Fibroblast of lung (primary cell): ENCODE measurements at regions not wholly inside any gene's neighbourhood (a gene's known extent, or its start where the extent isn't known, plus 50 kb on each side); places are given as distances from the start of the nearest gene placed in this dataset.

ENCODE experiments used
- EZH2 ChIP-seq: IDR thresholded peaks from 2 replicates; pipeline ENCODE4 v1.5.1; 2012; ENCODE audit warnings: low read length, control low read depth, mild to moderate bottlenecking; ENCODE audit errors: missing control alignments
- TF ChIP-seq, protein P1 (sequence below), 2 donors: IDR thresholded peaks in 1 of 2; conservative IDR thresholded peaks in 1 of 2; 1 replicate in 1 of 2; 2 replicates in 1 of 2; pipeline ENCODE4 v1.5.1; 2011 to 2012; ENCODE audit warnings: low read length in 2 of 2, control low read depth in 1 of 2, inconsistent platforms in 1 of 2, low read depth in 1 of 2, mild to moderate bottlenecking in 1 of 2

DNA sequence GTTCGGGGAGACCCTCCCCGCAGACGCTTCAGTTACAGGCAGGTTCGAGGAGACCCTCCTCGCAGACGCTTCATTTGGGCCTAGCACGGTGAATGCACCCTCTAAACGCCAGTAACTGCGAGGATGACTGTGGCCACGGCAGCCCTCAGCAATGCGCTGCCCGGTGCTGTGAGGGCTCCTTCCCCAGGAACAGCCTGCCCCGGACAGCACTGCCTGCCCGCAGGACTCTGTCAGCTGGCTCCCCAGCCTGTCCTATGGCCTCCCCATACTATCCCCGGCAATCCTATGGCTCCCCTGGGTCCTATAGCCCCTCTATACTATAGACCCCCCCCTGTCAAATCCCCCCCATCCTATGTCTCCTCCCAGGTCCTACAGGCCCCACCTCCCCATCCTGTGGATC is 238.9 kb downstream of the RBFOX3 start:
- TF ChIP-seq, protein P1, sequence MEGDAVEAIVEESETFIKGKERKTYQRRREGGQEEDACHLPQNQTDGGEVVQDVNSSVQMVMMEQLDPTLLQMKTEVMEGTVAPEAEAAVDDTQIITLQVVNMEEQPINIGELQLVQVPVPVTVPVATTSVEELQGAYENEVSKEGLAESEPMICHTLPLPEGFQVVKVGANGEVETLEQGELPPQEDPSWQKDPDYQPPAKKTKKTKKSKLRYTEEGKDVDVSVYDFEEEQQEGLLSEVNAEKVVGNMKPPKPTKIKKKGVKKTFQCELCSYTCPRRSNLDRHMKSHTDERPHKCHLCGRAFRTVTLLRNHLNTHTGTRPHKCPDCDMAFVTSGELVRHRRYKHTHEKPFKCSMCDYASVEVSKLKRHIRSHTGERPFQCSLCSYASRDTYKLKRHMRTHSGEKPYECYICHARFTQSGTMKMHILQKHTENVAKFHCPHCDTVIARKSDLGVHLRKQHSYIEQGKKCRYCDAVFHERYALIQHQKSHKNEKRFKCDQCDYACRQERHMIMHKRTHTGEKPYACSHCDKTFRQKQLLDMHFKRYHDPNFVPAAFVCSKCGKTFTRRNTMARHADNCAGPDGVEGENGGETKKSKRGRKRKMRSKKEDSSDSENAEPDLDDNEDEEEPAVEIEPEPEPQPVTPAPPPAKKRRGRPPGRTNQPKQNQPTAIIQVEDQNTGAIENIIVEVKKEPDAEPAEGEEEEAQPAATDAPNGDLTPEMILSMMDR (conservative IDR thresholded peaks at IDR 0.05 in 1 of 2, IDR thresholded peaks at IDR 0.05 in 1 of 2; ENCODE audit: low read depth in 1 of 2, low read length in 2 of 2) = no peak
- TF ChIP-seq EZH2 = no peak
